DOHH2 (cell line): ENCODE measurements at regions not wholly inside any gene's neighbourhood (a gene's known extent, or its start where the extent isn't known, plus 50 kb on each side); places are given as distances from the start of the nearest gene placed in this dataset.

Experiments
- H3F3A ChIP-seq: fragments of 200-600 bp; sonication (generic), shearing (Covaris generic); 2 replicates; pipeline ENCODE4 v1.6.0; 2016; ENCODE audit warnings: antibody characterized with exemption, mild to moderate bottlenecking; ENCODE audit not compliant: control insufficient read depth, insufficient read depth
- H3K27ac ChIP-seq: fragments of 200-600 bp; sonication (generic); 2 replicates; pipeline ENCODE4 v1.5.1; 2014; ENCODE audit warnings: low read depth, mild to moderate bottlenecking, low read length, moderate library complexity
- H3K27me3 ChIP-seq: fragments of 200-600 bp; sonication (generic); 2 replicates; pipeline ENCODE4 v1.6.1; 2014; ENCODE audit warnings: mild to moderate bottlenecking, low read length, mixed read lengths; ENCODE audit not compliant: control insufficient read depth
- H3K36me3 ChIP-seq: fragments of 200-600 bp; sonication (generic); 2 replicates; pipeline ENCODE4 v1.6.1; 2014; ENCODE audit warnings: mild to moderate bottlenecking, low read length, moderate library complexity, mixed read lengths; ENCODE audit not compliant: control insufficient read depth
- H3K4me1 ChIP-seq: fragments of 200-600 bp; sonication (generic); 2 replicates; pipeline ENCODE4 v1.6.1; 2014; ENCODE audit warnings: mild to moderate bottlenecking, low read length, mixed read lengths; ENCODE audit not compliant: control insufficient read depth
- H3K4me2 ChIP-seq: fragments of 200-600 bp; sonication (generic); 2 replicates; pipeline ENCODE4 v1.6.0; 2014; ENCODE audit warnings: mild to moderate bottlenecking, low read length, moderate library complexity
- H3K4me3 ChIP-seq: fragments of 200-600 bp; sonication (generic); 2 replicates; pipeline ENCODE4 v1.5.1; 2014; ENCODE audit warnings: mild to moderate bottlenecking, low read length, mixed read lengths
- H3K79me2 ChIP-seq: fragments of 200-600 bp; sonication (generic); 2 replicates; pipeline ENCODE4 v1.6.1; 2014; ENCODE audit warnings: mild to moderate bottlenecking, low read length, mixed read lengths; ENCODE audit not compliant: control insufficient read depth
- H3K9me2 ChIP-seq: fragments of 200-600 bp; sonication (generic); replicated peaks from 2 replicates; pipeline ENCODE4 v1.6.1; 2014; ENCODE audit warnings: mild to moderate bottlenecking, low read length, mixed read lengths; ENCODE audit not compliant: control insufficient read depth
- H3K9me3 ChIP-seq: fragments of 200-600 bp; sonication (generic); 2 replicates; pipeline ENCODE4 v1.6.1; 2014; ENCODE audit warnings: antibody characterized with exemption, low read length, mixed read lengths; ENCODE audit not compliant: control insufficient read depth, insufficient read depth
- H4K20me1 ChIP-seq: fragments of 200-600 bp; sonication (generic); 2 replicates; pipeline ENCODE4 v1.6.0; 2014; ENCODE audit warnings: low read depth, mild to moderate bottlenecking, antibody characterized with exemption, low read length, moderate library complexity; ENCODE audit not compliant: control insufficient read depth, insufficient read depth
- EZH2phosphoT487 ChIP-seq: fragments of 200-600 bp; sonication (generic); IDR thresholded peaks from 2 replicates; pipeline ENCODE4 v1.6.1; 2017; ENCODE audit warnings: borderline replicate concordance, mild to moderate bottlenecking, antibody characterized with exemption, low read length, moderate library complexity, mixed read lengths
- TF ChIP-seq, protein P1 (sequence below): fragments of 200-600 bp; sonication (generic); IDR thresholded peaks from one replicate; pipeline ENCODE4 v1.5.1; 2014; ENCODE audit warnings: antibody characterized with exemption, mild to moderate bottlenecking, low read depth, low read length; ENCODE audit not compliant: poor library complexity, severe bottlenecking

DNA sequence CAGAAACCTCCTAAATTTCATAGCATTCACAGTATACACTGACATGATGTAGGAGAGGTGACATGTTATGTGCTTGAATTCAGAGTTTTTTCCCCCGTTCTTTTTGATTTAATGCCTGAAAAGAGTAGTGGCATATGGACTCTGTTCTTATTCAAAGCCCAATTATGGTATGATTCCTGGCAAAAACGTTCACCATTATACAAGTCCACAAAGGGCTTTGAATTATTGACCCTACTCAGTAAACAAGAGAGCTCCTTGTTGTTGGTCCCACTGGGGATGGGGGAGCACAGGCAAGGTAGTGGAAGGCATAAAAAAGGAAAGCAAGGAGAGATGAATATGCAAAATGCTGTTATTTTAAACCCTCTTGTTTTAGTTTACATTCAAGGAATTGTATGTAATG is 136.0 kb upstream of the AHI1 start:
- H3K27me3 ChIP-seq: no peaks in the 10 kb centered on the region; the same call in 1 of the 2 replicates
- TF ChIP-seq, protein P1, sequence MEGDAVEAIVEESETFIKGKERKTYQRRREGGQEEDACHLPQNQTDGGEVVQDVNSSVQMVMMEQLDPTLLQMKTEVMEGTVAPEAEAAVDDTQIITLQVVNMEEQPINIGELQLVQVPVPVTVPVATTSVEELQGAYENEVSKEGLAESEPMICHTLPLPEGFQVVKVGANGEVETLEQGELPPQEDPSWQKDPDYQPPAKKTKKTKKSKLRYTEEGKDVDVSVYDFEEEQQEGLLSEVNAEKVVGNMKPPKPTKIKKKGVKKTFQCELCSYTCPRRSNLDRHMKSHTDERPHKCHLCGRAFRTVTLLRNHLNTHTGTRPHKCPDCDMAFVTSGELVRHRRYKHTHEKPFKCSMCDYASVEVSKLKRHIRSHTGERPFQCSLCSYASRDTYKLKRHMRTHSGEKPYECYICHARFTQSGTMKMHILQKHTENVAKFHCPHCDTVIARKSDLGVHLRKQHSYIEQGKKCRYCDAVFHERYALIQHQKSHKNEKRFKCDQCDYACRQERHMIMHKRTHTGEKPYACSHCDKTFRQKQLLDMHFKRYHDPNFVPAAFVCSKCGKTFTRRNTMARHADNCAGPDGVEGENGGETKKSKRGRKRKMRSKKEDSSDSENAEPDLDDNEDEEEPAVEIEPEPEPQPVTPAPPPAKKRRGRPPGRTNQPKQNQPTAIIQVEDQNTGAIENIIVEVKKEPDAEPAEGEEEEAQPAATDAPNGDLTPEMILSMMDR: no peak
- TF ChIP-seq EZH2phosphoT487: no peak
- no peak overlapping the region for H3K4me3 ChIP-seq
- H3K9me2 ChIP-seq: no peaks in the 10 kb centered on the region
- H3F3A ChIP-seq: no peaks in the 10 kb centered on the region
- no peaks in the 10 kb centered on the region for H4K20me1 ChIP-seq
- H3K27ac ChIP-seq: no peak overlapping the region
- H3K79me2 ChIP-seq: no peaks in the 10 kb centered on the region
- no peaks in the 10 kb centered on the region for H3K4me1 ChIP-seq
- no peaks in the 10 kb centered on the region for H3K9me3 ChIP-seq
- no peak overlapping the region for H3K4me2 ChIP-seq
- H3K36me3 ChIP-seq: no peaks in the 10 kb centered on the region

DNA sequence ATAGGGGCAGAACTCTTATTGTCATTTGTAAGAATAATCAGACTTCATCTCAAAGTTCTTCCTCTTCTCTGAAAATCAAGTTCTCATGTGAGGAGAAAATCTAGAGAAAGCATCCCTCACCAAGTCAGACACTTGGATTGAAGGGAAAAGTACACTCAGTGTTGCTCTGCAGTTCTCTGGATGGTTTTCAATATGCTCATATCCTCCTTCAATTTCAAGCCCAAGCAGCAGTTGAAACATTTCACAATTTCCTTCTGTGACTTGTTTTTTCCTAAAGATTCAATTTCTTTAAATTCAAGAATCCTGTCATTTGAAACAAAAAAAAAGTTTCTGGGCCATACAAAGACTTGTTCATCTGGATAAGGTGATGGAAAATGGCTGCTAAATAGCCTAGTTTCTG is 140.2 kb upstream of the AHI1 start:
- H4K20me1 ChIP-seq: no peaks in the 10 kb centered on the region
- no peaks in the 10 kb centered on the region; the same call in 1 of the 2 replicates for H3K27me3 ChIP-seq
- no peaks in the 10 kb centered on the region for H3K9me3 ChIP-seq
- no peaks in the 10 kb centered on the region for H3K36me3 ChIP-seq
- no peaks in the 10 kb centered on the region for H3K4me1 ChIP-seq
- H3K4me2 ChIP-seq: no peak overlapping the region
- no peak overlapping the region for H3K27ac ChIP-seq
- no peak for TF ChIP-seq EZH2phosphoT487
- TF ChIP-seq, protein P1: no peak
- no peak overlapping the region for H3K4me3 ChIP-seq
- no peaks in the 10 kb centered on the region; the same call in 1 of the 2 replicates for H3K9me2 ChIP-seq
- no peaks in the 10 kb centered on the region for H3F3A ChIP-seq
- H3K79me2 ChIP-seq: no peaks in the 10 kb centered on the region

DNA sequence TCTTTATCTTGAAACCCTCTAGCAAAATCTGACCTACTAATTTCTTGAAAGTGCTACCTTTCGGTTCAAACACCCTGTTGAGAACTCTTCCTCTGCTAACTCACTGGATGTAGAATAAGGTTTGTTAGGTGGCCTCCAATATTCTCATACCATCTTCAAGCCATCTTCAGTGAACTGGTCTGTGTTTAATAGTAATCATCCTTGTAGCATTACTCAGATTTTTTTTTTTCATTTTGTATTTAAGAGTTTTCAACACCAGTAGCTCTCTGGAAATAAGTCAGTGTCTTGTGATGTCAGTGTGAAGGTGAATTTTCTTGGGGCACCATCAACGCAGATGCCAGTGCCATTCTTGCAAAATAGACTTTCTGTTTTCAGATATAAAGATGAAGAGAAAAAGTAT is 140.6 kb upstream of the AHI1 start:
- Histone ChIP-seq H3K4me3 (no peak overlapping the region), H3F3A (no peaks in the 10 kb centered on the region), H3K9me2 (no peaks in the 10 kb centered on the region; the same call in 1 of the 2 replicates), H3K79me2 (no peaks in the 10 kb centered on the region), H3K4me1 (no peaks in the 10 kb centered on the region), H3K27me3 (no peaks in the 10 kb centered on the region; the same call in 1 of the 2 replicates), H3K4me2 (no peak overlapping the region), H3K27ac (no peak overlapping the region), H4K20me1 (no peaks in the 10 kb centered on the region), H3K36me3 (no peaks in the 10 kb centered on the region), H3K9me3 (no peaks in the 10 kb centered on the region)
- TF ChIP-seq EZH2phosphoT487: no peak

DNA sequence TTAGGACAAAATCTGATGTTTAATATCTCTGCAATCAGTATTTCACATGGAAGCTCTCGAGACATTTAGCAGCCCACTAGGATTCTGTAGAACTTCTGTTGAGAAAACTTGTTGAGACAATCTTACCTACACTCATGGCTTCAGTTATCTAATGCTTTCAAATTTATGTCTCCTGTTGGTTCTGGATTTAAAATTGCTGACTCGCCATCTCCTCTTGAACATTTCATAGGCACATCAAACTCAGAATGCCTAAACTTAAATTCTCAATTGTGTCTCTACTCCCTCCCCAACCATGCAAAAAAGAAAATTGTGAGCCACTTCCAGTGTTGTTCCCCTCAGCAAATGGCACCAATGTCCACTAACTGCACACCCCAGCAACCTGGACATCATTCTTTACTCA is 142.5 kb upstream of the AHI1 start:
- Histone ChIP-seq H3K27me3 (no peaks in the 10 kb centered on the region), H3K9me3 (no peaks in the 10 kb centered on the region), H3K36me3 (no peaks in the 10 kb centered on the region), H3K4me2 (no peak overlapping the region), H3K9me2 (no peaks in the 10 kb centered on the region; the same call in 1 of the 2 replicates), H3K27ac (no peak overlapping the region), H3K4me3 (no peak overlapping the region), H3K4me1 (no peaks in the 10 kb centered on the region), H3F3A (no peaks in the 10 kb centered on the region), H3K79me2 (no peaks in the 10 kb centered on the region), H4K20me1 (no peaks in the 10 kb centered on the region)
- no peak for TF ChIP-seq EZH2phosphoT487
- TF ChIP-seq, protein P1: no peak
